ENCODE measurements at regions not wholly inside any gene's neighbourhood (a gene's known extent, or its start where the extent isn't known, plus 50 kb on each side); places are given as distances from the start of the nearest gene placed in this dataset.

DNA sequence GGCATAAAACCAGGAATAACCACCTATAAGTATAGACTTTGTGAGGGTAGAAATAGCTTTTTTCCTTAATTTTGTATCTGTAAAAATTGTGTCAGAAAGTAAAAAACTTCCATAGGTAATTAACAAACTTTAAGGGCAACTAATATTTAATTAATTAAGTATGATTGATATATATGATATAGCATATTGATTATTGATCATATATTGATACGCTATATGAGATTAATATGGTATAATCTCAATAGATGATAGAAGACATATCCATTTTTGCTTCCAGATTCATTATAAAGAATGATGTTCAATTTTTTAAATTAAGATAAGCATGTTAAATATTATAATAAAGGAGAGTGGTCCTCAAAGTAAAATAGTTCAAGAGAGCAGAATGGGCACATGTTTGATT is 99.3 kb upstream of the VAV3 start:
- TF ChIP-seq, protein P1, sequence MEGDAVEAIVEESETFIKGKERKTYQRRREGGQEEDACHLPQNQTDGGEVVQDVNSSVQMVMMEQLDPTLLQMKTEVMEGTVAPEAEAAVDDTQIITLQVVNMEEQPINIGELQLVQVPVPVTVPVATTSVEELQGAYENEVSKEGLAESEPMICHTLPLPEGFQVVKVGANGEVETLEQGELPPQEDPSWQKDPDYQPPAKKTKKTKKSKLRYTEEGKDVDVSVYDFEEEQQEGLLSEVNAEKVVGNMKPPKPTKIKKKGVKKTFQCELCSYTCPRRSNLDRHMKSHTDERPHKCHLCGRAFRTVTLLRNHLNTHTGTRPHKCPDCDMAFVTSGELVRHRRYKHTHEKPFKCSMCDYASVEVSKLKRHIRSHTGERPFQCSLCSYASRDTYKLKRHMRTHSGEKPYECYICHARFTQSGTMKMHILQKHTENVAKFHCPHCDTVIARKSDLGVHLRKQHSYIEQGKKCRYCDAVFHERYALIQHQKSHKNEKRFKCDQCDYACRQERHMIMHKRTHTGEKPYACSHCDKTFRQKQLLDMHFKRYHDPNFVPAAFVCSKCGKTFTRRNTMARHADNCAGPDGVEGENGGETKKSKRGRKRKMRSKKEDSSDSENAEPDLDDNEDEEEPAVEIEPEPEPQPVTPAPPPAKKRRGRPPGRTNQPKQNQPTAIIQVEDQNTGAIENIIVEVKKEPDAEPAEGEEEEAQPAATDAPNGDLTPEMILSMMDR (IDR thresholded peaks at IDR 0.05) = no peak
- TF ChIP-seq ZNF121 (CRISPR knock-in tag; IDR thresholded peaks at IDR 0.05) (no peak), TEAD4 (CRISPR knock-in tag; IDR thresholded peaks at IDR 0.05) (no peak), KAT7 (CRISPR knock-in tag; IDR thresholded peaks at IDR 0.05; ENCODE audit: borderline replicate concordance) (no peak), ATF1 (CRISPR knock-in tag; IDR thresholded peaks at IDR 0.05) (no peak), SP1 (CRISPR knock-in tag; conservative IDR thresholded peaks at IDR 0.05) (no peak), SMAD4 (CRISPR knock-in tag; IDR thresholded peaks at IDR 0.05) (no peak)
- TF ChIP-seq, protein P2, sequence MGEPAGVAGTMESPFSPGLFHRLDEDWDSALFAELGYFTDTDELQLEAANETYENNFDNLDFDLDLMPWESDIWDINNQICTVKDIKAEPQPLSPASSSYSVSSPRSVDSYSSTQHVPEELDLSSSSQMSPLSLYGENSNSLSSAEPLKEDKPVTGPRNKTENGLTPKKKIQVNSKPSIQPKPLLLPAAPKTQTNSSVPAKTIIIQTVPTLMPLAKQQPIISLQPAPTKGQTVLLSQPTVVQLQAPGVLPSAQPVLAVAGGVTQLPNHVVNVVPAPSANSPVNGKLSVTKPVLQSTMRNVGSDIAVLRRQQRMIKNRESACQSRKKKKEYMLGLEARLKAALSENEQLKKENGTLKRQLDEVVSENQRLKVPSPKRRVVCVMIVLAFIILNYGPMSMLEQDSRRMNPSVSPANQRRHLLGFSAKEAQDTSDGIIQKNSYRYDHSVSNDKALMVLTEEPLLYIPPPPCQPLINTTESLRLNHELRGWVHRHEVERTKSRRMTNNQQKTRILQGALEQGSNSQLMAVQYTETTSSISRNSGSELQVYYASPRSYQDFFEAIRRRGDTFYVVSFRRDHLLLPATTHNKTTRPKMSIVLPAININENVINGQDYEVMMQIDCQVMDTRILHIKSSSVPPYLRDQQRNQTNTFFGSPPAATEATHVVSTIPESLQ (CRISPR knock-in tag; IDR thresholded peaks at IDR 0.05) = no peak
- TF ChIP-seq, protein P3, sequence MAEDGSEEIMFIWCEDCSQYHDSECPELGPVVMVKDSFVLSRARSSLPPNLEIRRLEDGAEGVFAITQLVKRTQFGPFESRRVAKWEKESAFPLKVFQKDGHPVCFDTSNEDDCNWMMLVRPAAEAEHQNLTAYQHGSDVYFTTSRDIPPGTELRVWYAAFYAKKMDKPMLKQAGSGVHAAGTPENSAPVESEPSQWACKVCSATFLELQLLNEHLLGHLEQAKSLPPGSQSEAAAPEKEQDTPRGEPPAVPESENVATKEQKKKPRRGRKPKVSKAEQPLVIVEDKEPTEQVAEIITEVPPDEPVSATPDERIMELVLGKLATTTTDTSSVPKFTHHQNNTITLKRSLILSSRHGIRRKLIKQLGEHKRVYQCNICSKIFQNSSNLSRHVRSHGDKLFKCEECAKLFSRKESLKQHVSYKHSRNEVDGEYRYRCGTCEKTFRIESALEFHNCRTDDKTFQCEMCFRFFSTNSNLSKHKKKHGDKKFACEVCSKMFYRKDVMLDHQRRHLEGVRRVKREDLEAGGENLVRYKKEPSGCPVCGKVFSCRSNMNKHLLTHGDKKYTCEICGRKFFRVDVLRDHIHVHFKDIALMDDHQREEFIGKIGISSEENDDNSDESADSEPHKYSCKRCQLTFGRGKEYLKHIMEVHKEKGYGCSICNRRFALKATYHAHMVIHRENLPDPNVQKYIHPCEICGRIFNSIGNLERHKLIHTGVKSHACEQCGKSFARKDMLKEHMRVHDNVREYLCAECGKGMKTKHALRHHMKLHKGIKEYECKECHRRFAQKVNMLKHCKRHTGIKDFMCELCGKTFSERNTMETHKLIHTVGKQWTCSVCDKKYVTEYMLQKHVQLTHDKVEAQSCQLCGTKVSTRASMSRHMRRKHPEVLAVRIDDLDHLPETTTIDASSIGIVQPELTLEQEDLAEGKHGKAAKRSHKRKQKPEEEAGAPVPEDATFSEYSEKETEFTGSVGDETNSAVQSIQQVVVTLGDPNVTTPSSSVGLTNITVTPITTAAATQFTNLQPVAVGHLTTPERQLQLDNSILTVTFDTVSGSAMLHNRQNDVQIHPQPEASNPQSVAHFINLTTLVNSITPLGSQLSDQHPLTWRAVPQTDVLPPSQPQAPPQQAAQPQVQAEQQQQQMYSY (CRISPR knock-in tag; IDR thresholded peaks at IDR 0.05) = no peak
- TF ChIP-seq, protein P4, sequence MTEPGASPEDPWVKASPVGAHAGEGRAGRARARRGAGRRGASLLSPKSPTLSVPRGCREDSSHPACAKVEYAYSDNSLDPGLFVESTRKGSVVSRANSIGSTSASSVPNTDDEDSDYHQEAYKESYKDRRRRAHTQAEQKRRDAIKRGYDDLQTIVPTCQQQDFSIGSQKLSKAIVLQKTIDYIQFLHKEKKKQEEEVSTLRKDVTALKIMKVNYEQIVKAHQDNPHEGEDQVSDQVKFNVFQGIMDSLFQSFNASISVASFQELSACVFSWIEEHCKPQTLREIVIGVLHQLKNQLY (CRISPR knock-in tag; IDR thresholded peaks at IDR 0.05) = no peak
- TF ChIP-seq, protein P5, sequence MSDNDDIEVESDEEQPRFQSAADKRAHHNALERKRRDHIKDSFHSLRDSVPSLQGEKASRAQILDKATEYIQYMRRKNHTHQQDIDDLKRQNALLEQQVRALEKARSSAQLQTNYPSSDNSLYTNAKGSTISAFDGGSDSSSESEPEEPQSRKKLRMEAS (CRISPR knock-in tag; IDR thresholded peaks at IDR 0.05) = no peak
- TF ChIP-seq, protein P6, sequence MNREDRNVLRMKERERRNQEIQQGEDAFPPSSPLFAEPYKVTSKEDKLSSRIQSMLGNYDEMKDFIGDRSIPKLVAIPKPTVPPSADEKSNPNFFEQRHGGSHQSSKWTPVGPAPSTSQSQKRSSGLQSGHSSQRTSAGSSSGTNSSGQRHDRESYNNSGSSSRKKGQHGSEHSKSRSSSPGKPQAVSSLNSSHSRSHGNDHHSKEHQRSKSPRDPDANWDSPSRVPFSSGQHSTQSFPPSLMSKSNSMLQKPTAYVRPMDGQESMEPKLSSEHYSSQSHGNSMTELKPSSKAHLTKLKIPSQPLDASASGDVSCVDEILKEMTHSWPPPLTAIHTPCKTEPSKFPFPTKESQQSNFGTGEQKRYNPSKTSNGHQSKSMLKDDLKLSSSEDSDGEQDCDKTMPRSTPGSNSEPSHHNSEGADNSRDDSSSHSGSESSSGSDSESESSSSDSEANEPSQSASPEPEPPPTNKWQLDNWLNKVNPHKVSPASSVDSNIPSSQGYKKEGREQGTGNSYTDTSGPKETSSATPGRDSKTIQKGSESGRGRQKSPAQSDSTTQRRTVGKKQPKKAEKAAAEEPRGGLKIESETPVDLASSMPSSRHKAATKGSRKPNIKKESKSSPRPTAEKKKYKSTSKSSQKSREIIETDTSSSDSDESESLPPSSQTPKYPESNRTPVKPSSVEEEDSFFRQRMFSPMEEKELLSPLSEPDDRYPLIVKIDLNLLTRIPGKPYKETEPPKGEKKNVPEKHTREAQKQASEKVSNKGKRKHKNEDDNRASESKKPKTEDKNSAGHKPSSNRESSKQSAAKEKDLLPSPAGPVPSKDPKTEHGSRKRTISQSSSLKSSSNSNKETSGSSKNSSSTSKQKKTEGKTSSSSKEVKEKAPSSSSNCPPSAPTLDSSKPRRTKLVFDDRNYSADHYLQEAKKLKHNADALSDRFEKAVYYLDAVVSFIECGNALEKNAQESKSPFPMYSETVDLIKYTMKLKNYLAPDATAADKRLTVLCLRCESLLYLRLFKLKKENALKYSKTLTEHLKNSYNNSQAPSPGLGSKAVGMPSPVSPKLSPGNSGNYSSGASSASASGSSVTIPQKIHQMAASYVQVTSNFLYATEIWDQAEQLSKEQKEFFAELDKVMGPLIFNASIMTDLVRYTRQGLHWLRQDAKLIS (CRISPR knock-in tag; IDR thresholded peaks at IDR 0.05; ENCODE audit: borderline replicate concordance) = no peak
- TF ChIP-seq, protein P7, sequence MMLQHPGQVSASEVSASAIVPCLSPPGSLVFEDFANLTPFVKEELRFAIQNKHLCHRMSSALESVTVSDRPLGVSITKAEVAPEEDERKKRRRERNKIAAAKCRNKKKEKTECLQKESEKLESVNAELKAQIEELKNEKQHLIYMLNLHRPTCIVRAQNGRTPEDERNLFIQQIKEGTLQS (CRISPR knock-in tag; conservative IDR thresholded peaks at IDR 0.05) = no peak
